K562 (cell line): ENCODE measurements at regions not wholly inside any gene's neighbourhood (a gene's known extent, or its start where the extent isn't known, plus 50 kb on each side); places are given as distances from the start of the nearest gene placed in this dataset.

Experiments
- ATAC-seq: fragments of 200-7000 bp; cut with Tn5 transposase; 3 replicates; pipeline ENCODE4 v1.9.1; 2020; ENCODE audit warnings: moderate library complexity
- BruUV-seq: library from RNA; stranded (reverse); fragments of 400-500 nt; replicated peaks from 2 replicates; lab custom pipeline; 2021; lab: Mats Ljungman, UMichigan
- CTCF ChIA-PET: fragments of 300-600 bp; formaldehyde crosslinking; extraction: SDS; loops from one replicate; lab custom pipeline; 2021; ENCODE audit warnings: low intra/inter-chr PET ratio; lab: Yijun Ruan, JAX
- POLR2A ChIA-PET: fragments of 300-600, 350-650 bp; sonication (Branson Sonifier 250); formaldehyde crosslinking; extraction: SDS; loops from one replicate; lab custom pipeline; 2021; ENCODE audit warnings: antibody characterized with exemption, inconsistent platforms; lab: Yijun Ruan, JAX
- DNase-seq, 4 experiments: peaks; one replicate each; pipeline versions ENCODE4 v3.0.0 to v3.0.0-alpha.2; 2011 to 2018; ENCODE audit warnings: low spot score in 3 of 4, mixed read lengths in 3 of 4; ENCODE audit errors: extremely low read depth in 1 of 4
- FAIRE-seq: peaks from 2 replicates; lab custom pipeline; 2011; peaks lifted over from hg19 to GRCh38; lab: Jason Lieb, UNC
- H2AFZ ChIP-seq: 2 replicates; pipeline ENCODE4 v1.6.0; 2011; ENCODE audit warnings: low read depth, low read length, control low read depth, inconsistent platforms
- H3K27ac ChIP-seq: fragments of 200-600 bp; 3 replicates; pipeline ENCODE4 v1.8.0; 2011; ENCODE audit warnings: low read depth, mild to moderate bottlenecking, control low read depth, inconsistent platforms, low read length, moderate library complexity, mixed read lengths; ENCODE audit errors: extremely low read depth
- H3K27me3 ChIP-seq, 2 experiments: fragments of 300-600 bp in 1 of 2; 2 replicates in 1 of 2; 3 replicates in 1 of 2; pipeline versions ENCODE4 v1.6.0 to v1.8.0; 2011; ENCODE audit warnings: inconsistent platforms in 2 of 2, low read length in 2 of 2, mild to moderate bottlenecking in 1 of 2, mixed read lengths in 1 of 2, moderate library complexity in 1 of 2; ENCODE audit not compliant: control insufficient read depth in 2 of 2, insufficient read depth in 2 of 2
- H3K36me3 ChIP-seq: fragments of 300-600 bp; 3 replicates; pipeline ENCODE4 v1.8.0; 2011; ENCODE audit warnings: mild to moderate bottlenecking, low read length, inconsistent platforms; ENCODE audit not compliant: control insufficient read depth, insufficient read depth
- H3K4me1 ChIP-seq, 2 experiments: fragments of 200-600 bp in 1 of 2; replicated peaks in 1 of 2; 2 replicates in 1 of 2; 3 replicates in 1 of 2; pipeline versions ENCODE4 v1.5.1 to v1.8.0; 2011; ENCODE audit warnings: inconsistent platforms in 2 of 2, low read length in 2 of 2, mild to moderate bottlenecking in 1 of 2, mixed read lengths in 1 of 2, moderate library complexity in 1 of 2; ENCODE audit not compliant: control insufficient read depth in 2 of 2, insufficient read depth in 2 of 2
- H3K4me2 ChIP-seq: 2 replicates; pipeline ENCODE4 v1.6.1; 2011; ENCODE audit warnings: low read length, control low read depth, inconsistent platforms, mixed read lengths; ENCODE audit not compliant: insufficient read depth
- H3K4me3 ChIP-seq: fragments of 200-600 bp; sonication (generic), shearing (Covaris generic); 2 replicates; pipeline ENCODE4 v1.5.1; 2016; ENCODE audit warnings: control low read depth, inconsistent platforms
- H3K79me2 ChIP-seq: fragments of 200-600 bp; 3 replicates; pipeline ENCODE4 v1.8.0; 2011; ENCODE audit warnings: low read length, inconsistent platforms; ENCODE audit not compliant: control insufficient read depth, insufficient read depth
- H3K9ac ChIP-seq, 2 experiments: 2 replicates each; pipeline versions ENCODE4 v1.6.0 to v1.6.1; 2011; ENCODE audit warnings: low read depth in 2 of 2, low read length in 2 of 2, control low read depth in 1 of 2, inconsistent platforms in 1 of 2, mild to moderate bottlenecking in 1 of 2, mixed read lengths in 1 of 2; ENCODE audit not compliant: insufficient read depth in 1 of 2
- H3K9me1 ChIP-seq: one replicate; pipeline ENCODE4 v1.6.0; 2011; ENCODE audit warnings: inconsistent platforms, mild to moderate bottlenecking, low read length, moderate library complexity; ENCODE audit not compliant: control insufficient read depth, insufficient read depth
- H3K9me3 ChIP-seq: replicated peaks from 2 replicates; pipeline ENCODE4 v1.5.1; 2011; ENCODE audit warnings: low read depth, low read length, inconsistent platforms; ENCODE audit not compliant: control insufficient read depth, insufficient read depth
- H4K20me1 ChIP-seq: replicated peaks from 2 replicates; pipeline ENCODE4 v1.6.1; 2011; ENCODE audit warnings: low read length, inconsistent platforms, mixed read lengths; ENCODE audit not compliant: control insufficient read depth, insufficient read depth
- GTF2E2 ChIP-seq: fragments of 200-800 bp; sonication (Bioruptor generic); IDR thresholded peaks from 2 replicates; pipeline ENCODE4 v1.6.1; 2016; ENCODE audit warnings: missing genetic modification characterization, missing compliant biosample characterization
- IRF2 ChIP-seq: sonication (generic); formaldehyde crosslinking; IDR thresholded peaks from 2 replicates; pipeline ENCODE4 v1.8.1; 2022; ENCODE audit warnings: mild to moderate bottlenecking, missing genetic modification reagents
- KAT2B ChIP-seq: IDR thresholded peaks from one replicate; pipeline ENCODE4 v1.6.1; 2012; ENCODE audit warnings: low read depth, mild to moderate bottlenecking, control low read depth, inconsistent platforms, low read length, moderate library complexity
- KLF13 ChIP-seq: fragments of 450-650 bp; IDR thresholded peaks from 2 replicates; pipeline ENCODE4 v1.6.1; 2016; ENCODE audit warnings: missing genetic modification characterization, low read depth, mild to moderate bottlenecking, missing compliant biosample characterization, moderate library complexity, borderline replicate concordance
- NFIC ChIP-seq: fragments of 450-650 bp; IDR thresholded peaks from 2 replicates; pipeline ENCODE4 v1.6.1; 2017; ENCODE audit warnings: mild to moderate bottlenecking, inconsistent platforms
- RBM25 ChIP-seq: fragments of 200-400 bp; formaldehyde crosslinking; IDR thresholded peaks from 2 replicates; pipeline ENCODE4 v1.6.1; 2018; ENCODE audit warnings: low read length, low read depth, moderate library complexity; ENCODE audit not compliant: severe bottlenecking
- RNF219 ChIP-seq: fragments of 250-450 bp; sonication (Bioruptor Pico); IDR thresholded peaks from 2 replicates; pipeline ENCODE4 v1.5.0; 2022; ENCODE audit warnings: mild to moderate bottlenecking
- SP1 ChIP-seq: sonication (generic); formaldehyde crosslinking; IDR thresholded peaks from 2 replicates; pipeline ENCODE4 v1.8.1; 2022; ENCODE audit warnings: mild to moderate bottlenecking, missing genetic modification reagents
- ZNF41 ChIP-seq: fragments of 250-450 bp; sonication (Bioruptor Pico); conservative IDR thresholded peaks from 2 replicates; pipeline ENCODE4 v1.4.0; 2020; ENCODE audit warnings: mild to moderate bottlenecking
- ZNF584 ChIP-seq: fragments of 200-800 bp; sonication (Bioruptor generic); IDR thresholded peaks from 2 replicates; pipeline ENCODE4 v1.6.1; 2016; ENCODE audit warnings: low read depth, mild to moderate bottlenecking, missing genetic modification characterization, missing compliant biosample characterization
- ZNF655 ChIP-seq: fragments of 250-450 bp; sonication (Bioruptor Pico); IDR thresholded peaks from 2 replicates; pipeline ENCODE4 v1.5.0; 2021
- WGBS: fragments of 100-300 bp; shearing (Covaris generic); methylation state at CpG from one replicate; pipeline ENCODE4 v1.1.6; 2016; ENCODE audit warnings: low coverage, mixed read lengths; ENCODE audit not compliant: insufficient coverage; ENCODE audit errors: missing lambda C conversion rate; 5-methylcytosine and 5-hydroxymethylcytosine counted together
- in situ Hi-C: fragments of 300-500 bp; cut with MboI; formaldehyde crosslinking; loops from 4 replicates; pipeline ENCODE4 v1.15.0; 2018; ENCODE audit warnings: inconsistent platforms, mixed read lengths
- intact Hi-C: fragments of 100-400 bp; cut with micrococcal nuclease; formaldehyde crosslinking; loops from 2 replicates; pipeline ENCODE4 v1.14.2; 2022

GRCh38 chr1:88230126-88230525 lies 453.9 kb upstream of the PKN2 start:
- no TSS peak for BruUV-seq
- H3K27ac ChIP-seq: no peak overlapping the region
- no peak overlapping the region for H2AFZ ChIP-seq
- H4K20me1 ChIP-seq: no peaks in the 10 kb centered on the region
- no peak overlapping the region for H3K4me3 ChIP-seq
- no peaks in the 10 kb centered on the region for H3K36me3 ChIP-seq
- intact Hi-C loops: no loop called here
- no peak overlapping the region for H3K9ac ChIP-seq
- in situ Hi-C loops: no loop called here
- H3K27me3 ChIP-seq: no peaks in the 10 kb centered on the region
- TF ChIP-seq KLF13 (no peak), SP1 (CRISPR knock-in tag) (no peak), ZNF41 (no peak), NFIC (no peak), GTF2E2 (tag) (no peak), ZNF655 (CRISPR knock-in tag) (no peak), ZNF584 (CRISPR knock-in tag) (no peak), RBM25 (no peak), RNF219 (no peak), KAT2B (no peak), IRF2 (CRISPR knock-in tag) (no peak)
- H3K79me2 ChIP-seq: no peaks in the 10 kb centered on the region
- FAIRE-seq (no peak), DNase-seq (no peak), ATAC-seq (no peak)
- H3K9me3 ChIP-seq: no peaks in the 10 kb centered on the region; the same call in 1 of the 2 replicates
- 4% methylated on average over 3 of the region's 3 CpGs for WGBS
- CTCF ChIA-PET: no interaction called here
- H3K4me2 ChIP-seq: no peak overlapping the region
- no peaks in the 10 kb centered on the region for H3K9me1 ChIP-seq
- H3K4me1 ChIP-seq: no peaks in the 10 kb centered on the region
- POLR2A ChIA-PET: no interaction called here
